GM12878 (cell line): ENCODE measurements at regions not wholly inside any gene's neighbourhood (a gene's known extent, or its start where the extent isn't known, plus 50 kb on each side); places are given as distances from the start of the nearest gene placed in this dataset.

ENCODE experiments used
- CHD1 ChIP-seq: IDR thresholded peaks from 2 replicates; pipeline ENCODE4 v1.6.1; 2012; ENCODE audit warnings: low read depth, low read length, improper control_type of control experiment
- FOS ChIP-seq: IDR thresholded peaks from 3 replicates; pipeline ENCODE4 v1.6.1; 2011; ENCODE audit warnings: borderline replicate concordance; ENCODE audit not compliant: insufficient read length; ENCODE audit errors: extremely low read depth
- HCFC1 ChIP-seq: fragments of 150-350 bp; IDR thresholded peaks from 2 replicates; pipeline ENCODE4 v1.6.1; 2014; ENCODE audit warnings: low read length
- HDAC6 ChIP-seq: fragments of 200-600 bp; sonication (generic); IDR thresholded peaks from one replicate; pipeline ENCODE4 v1.8.0; 2017; ENCODE audit warnings: antibody characterized with exemption; ENCODE audit not compliant: unreplicated experiment
- HDGF ChIP-seq: fragments of 450-650 bp; IDR thresholded peaks from 2 replicates; pipeline ENCODE4 v1.6.1; 2016; ENCODE audit warnings: antibody characterized with exemption
- IKZF2 ChIP-seq, 2 experiments: fragments of 450-650 bp; IDR thresholded peaks; 2 replicates each; pipeline ENCODE4 v1.6.1; 2017; ENCODE audit warnings: mild to moderate bottlenecking in 2 of 2, moderate library complexity in 2 of 2
- IRF4 ChIP-seq: IDR thresholded peaks from 2 replicates; pipeline ENCODE4 v1.6.1; 2011; ENCODE audit warnings: low read depth, low read length
- MEF2B ChIP-seq: fragments of 450-650 bp; IDR thresholded peaks from 2 replicates; pipeline ENCODE4 v1.6.1; 2018; ENCODE audit warnings: mild to moderate bottlenecking, moderate library complexity; ENCODE audit not compliant: partially characterized antibody, poor library complexity, severe bottlenecking
- RCOR1 ChIP-seq: conservative IDR thresholded peaks from 2 replicates; pipeline ENCODE4 v1.6.1; 2012; ENCODE audit warnings: low read depth, low read length, improper control_type of control experiment
- REST ChIP-seq: IDR thresholded peaks from 2 replicates; pipeline ENCODE4 v1.6.1; 2012; ENCODE audit warnings: mild to moderate bottlenecking, low read depth, low read length
- SKIL ChIP-seq: fragments of 450-650 bp; IDR thresholded peaks from 2 replicates; pipeline ENCODE4 v1.6.1; 2017; ENCODE audit warnings: mild to moderate bottlenecking, low read depth, inconsistent platforms; ENCODE audit not compliant: poor library complexity, severe bottlenecking
- TCF7 ChIP-seq: IDR thresholded peaks from 2 replicates; pipeline ENCODE4 v1.6.1; 2014; ENCODE audit warnings: antibody characterized with exemption, borderline replicate concordance
- ZNF384 ChIP-seq: IDR thresholded peaks from 2 replicates; pipeline ENCODE4 v1.6.1; 2012; ENCODE audit warnings: low read depth, mild to moderate bottlenecking, low read length, improper control_type of control experiment, borderline replicate concordance

- TF ChIP-seq SKIL = no peak
- TF ChIP-seq HDAC6 = no peak
- TF ChIP-seq REST = no peak
- TF ChIP-seq RCOR1 = no peak
- TF ChIP-seq FOS = no peak
- TF ChIP-seq IRF4 = no peak
- no peak for TF ChIP-seq HCFC1
- TF ChIP-seq MEF2B = no peak
- TF ChIP-seq TCF7 = no peak
- no peak for TF ChIP-seq IKZF2 (IDR thresholded peaks at IDR 0.05)
- no peak for TF ChIP-seq ZNF384
- no peak for TF ChIP-seq HDGF
- no peak for TF ChIP-seq CHD1
- TF ChIP-seq, all 136 proteins: peak for 0
Observed at GRCh38 chr16:23005951-23006350, 143.3 kb downstream of the USP31 start (continued).
